Hindlimb muscle (tissue), 1 donor: ENCODE measurements at regions not wholly inside any gene's neighbourhood (a gene's known extent, or its start where the extent isn't known, plus 50 kb on each side); places are given as distances from the start of the nearest gene placed in this dataset.
"Not testable (repeated sequence)": the region's sequence is repeated elsewhere in the genome, so short reads cannot be mapped to it uniquely, and the experiment has no call there.

Source experiments
- DNase-seq: peaks from one replicate; pipeline ENCODE4 v3.0.0-alpha.2; 2013

GRCh38 chr1:58936973-58937372, 153.1 kb upstream of the JUN start:
- no peak for DNase-seq

GRCh38 chr1:58939146-58939545, 155.3 kb upstream of the JUN start:
- DNase-seq, result no peak

DNA sequence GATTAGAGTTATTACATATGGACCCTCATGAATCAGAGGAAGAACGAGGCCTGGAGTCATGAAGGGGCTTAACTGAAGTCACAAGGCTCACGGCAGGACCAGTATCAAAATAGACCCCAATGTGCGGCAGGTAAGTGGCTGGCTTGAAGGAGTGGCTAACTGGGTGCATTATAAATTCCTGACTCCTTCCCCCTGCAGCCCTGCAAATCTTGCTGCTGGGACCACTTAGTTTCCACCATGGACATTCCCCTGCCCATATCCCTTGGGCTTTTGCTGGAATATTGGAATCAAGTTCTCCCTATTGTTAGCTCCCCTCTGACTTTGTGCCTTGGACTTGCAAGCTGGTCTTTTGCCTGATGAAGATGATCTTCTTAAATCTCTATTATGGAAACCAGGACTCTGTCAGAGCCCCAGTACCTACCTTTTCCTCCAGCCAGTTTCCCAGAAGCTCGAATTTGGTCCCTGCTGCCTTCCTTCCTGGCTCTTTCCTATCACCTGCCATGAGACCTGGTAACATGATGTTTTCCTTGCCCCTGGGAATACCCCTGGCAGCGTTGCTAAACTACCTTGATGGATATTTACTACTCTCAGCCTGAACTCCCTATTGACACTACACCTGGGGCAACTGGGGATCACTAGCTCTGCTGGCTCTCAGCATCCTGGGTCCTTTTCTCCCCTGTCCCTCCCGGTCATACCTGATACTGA, 156.0 kb upstream of the JUN start:
- DNase-seq, result no peak

DNA sequence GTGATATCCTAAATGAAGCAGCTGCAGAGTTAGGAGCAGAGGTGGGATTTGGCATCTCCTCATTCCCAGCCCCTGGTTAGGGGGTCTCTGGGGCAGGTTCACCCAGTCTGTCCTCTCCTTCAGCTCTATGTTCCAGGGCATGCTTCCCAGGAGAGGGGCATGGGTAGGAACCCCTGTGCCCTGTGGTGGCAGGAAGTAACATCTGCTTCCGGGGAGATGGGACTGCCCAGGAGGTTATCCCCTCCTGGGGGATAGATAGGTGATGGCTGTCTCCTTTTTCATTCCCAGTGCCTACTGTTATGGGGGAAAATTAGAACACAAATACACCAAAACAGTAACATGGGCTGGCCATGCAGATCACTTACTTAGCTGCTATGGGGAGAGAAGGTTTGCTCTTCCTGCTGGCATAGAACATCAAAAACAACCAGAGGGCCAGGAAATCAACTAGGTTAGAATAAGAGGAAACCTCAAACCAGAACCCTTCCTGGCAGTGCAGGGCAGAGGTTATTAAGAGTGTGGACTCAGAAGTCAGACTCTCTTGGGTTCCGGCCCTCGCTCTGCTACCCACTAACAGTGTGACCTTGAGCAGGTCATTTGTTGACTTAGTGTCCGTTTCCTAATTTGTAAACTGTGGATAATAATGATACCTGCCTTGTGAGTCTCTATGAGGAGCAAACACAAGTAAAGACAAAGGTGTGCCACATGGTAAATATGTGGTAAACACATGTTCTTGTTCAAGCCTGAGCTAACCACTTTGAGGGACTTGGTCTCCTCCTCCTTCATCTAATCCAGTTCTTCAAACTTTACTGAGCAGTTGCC, 157.8 kb upstream of the JUN start:
- DNase-seq, result no peak

- DNase-seq, result no peak
Measured at GRCh38 chr1:58942759-58943191, 158.9 kb upstream of the JUN start.

DNA sequence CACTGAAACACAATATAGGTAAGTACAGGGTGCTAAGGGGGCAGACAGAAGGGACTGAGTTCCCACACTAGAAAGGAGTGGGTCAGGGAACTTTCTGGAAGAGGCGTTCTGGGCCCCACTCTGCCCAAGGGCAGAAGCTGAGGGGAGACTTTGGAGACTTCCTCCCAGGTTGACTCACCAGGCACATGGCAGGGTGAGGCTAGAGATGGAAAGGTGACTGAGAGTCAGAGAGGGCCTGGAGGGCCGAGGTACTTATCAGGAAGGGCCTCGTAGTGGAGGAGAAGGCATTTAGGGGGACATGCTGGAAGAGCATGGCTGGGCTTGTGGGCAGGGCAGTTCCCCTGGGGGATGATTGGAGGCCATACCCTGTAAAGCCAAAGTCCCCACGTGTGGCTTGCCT, 159.9 kb upstream of the JUN start:
- DNase-seq, result no peak

DNA sequence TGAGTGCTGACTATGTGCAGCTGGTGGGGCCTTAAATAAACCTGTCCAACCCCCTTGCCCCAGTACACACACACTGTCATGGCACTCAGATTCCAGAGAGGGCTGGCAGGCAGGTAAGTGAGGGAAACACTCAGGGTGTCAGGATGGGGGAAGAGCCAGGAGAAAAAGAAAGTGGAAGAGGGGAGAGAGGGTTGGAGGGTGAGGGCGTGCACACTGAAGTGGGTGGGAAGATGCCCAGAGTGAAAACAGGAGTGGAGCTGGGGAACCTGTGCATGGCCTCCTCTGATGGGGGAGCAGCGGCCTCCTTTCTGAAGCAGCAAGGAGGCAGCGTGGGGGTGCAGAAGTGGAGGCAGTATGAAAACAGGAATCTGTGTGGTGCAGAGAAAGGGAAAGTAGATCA, 160.6 kb upstream of the JUN start:
- no peak for DNase-seq

DNA sequence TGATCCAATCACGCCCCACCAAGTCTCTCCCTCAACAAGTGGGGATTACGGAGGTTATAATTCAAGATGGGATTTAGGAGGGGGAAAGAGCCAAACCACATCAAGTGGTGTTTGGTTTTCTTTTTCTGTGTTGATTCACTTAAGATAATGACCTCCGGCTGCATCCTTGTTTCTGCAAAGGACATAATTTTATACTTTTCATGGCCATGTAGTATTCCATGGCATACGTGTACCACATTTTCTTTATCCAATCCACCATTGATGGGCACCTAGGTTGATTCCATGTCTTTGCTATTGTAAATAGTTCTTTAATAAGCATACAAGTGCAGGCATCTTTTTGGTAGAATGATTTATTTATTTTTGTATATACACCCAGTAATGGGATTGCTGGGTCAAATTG, 162.5 kb upstream of the JUN start:
- DNase-seq, result no peak

DNA sequence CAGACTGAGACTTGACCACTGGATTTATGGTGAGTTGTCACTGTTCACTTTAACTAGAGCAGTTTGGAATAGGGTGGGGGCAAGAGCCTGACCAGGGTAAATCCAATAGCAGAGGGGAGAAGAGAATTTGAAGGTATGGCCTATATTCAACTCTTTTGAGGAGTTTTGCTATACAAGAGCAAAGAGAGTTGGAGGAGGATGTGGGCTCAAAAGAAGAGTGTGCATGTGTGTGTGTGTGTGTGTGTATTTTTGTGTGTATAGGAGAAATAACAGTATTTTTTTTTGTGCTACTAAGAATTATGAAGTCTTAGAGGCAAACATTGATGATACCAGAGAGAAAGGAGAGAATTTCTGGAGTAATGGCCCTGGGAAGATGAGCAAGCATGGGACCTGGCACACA, 164.8 kb upstream of the JUN start:
- DNase-seq, result no peak

DNA sequence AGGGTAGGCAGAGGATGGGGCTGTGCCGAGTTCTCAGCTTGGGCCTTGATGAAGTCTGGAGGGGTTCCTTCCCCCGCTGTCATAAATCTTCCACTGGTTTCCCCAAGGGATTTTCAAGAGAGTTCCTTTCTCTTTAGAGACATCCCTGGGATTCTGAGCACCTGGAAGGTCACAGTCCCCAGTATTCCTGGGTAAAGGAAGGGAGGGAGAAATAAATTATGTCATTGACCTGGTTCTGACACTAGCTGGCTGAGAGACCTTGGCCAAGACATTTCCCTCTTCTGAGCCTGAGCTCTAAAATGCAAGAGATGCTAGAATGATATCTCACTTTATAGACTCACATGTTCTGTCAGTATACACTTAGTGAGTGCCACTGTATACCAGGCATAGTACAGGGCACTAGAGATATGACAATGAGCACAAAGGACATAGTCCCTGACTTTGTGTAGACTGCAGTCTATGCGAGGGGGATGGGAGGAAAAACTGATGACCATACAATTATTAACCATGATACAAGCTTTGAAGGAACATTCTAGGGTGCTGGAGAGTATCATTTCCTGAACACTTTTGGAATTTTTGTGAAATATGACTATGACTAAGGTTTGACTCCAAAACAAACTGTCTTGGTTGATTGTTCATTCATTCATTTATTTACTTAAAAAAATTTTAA, 165.8 kb upstream of the JUN start:
- no peak for DNase-seq

- no peak for DNase-seq
Measured at GRCh38 chr1:58950897-58951296, 167.1 kb upstream of the JUN start.

GRCh38 chr1:58953951-58954350, 170.1 kb upstream of the JUN start:
- not testable (repeated sequence) for DNase-seq

GRCh38 chr1:58963287-58963686, 179.4 kb upstream of the JUN start:
- not testable (repeated sequence) for DNase-seq

DNA sequence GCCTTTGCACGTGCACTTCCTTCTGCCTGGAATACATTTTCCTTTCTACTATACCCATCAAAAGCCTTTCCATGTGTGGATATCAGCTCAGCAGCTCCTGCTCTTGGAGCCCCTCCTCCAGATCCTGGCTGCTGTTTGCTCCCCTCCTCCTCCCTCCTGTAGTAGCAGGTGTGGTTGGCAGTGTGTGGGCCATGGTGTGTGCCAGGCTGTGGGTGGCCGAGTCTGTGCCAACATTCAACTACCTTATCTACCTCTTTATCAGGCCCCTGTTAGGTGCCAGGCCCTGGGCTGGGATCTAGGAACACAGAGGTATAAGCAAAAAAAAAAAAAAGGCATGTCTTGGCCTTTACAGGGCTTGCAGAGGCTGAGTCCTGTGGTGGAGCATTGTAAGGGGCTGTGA, 180.6 kb upstream of the JUN start:
- no peak for DNase-seq

- no peak for DNase-seq
Measured at GRCh38 chr1:58964880-58965279, 181.0 kb upstream of the JUN start.

- DNase-seq, result no peak
Measured at GRCh38 chr1:58966103-58966916, 182.5 kb upstream of the JUN start.

GRCh38 chr1:58966917-58967740, 183.3 kb upstream of the JUN start:
- no peak for DNase-seq

DNA sequence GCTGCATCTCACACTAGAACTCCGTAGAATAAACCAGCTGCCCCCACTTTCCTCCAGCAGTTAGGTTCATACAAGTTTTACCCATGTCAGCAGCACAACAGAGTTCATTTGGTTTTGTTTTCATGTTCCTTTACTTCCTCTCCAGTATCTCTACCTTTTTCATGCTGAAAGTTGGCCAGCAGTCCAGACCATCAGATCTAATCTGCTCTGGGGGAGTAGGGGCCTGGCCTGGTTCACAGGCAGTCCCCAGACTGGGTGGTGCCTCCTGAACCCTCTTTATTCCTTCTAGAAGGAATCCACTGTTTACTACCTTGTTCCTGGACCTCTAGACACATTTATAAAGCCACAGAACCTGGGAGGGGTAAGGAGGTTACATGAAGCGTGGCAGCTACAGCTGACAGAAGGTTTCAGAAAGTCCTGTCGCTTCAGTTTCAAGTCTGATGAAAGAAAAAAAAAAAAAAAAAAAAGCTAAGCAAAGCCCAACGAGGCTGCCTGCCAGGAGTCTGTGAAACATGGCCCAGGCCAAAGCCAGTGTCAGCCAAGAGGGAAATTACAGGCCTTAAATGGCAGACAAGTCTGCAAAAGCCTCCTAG, 184.6 kb upstream of the JUN start:
- peak; percentile 75 for DNase-seq

GRCh38 chr1:58969176-58969575, 185.3 kb upstream of the JUN start:
- DNase-seq, result not testable (repeated sequence)

- DNase-seq, result no peak
Measured at GRCh38 chr1:58971629-58972140, 187.8 kb upstream of the JUN start.

DNA sequence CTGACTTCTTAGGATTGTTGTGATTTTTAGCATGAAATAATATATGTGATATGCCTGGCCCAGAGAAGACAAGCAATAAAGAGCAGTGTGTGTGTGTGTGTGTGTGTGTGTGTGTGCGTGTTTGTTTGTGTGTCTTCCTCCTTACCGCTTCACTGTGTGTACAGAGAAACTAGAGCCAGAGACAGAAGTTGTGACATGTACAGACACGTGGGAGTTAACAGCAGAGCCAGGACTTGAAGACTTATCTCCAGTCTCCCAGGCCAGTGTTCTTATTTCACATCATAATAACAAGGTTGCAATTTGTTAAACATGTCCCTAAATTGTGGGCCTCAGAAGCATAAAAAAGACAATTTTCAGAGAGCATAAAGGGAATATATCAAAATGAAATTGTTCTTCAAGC, 192.0 kb upstream of the JUN start:
- DNase-seq, result no peak
